GM19467 (cell line): ENCODE measurements at regions not wholly inside any gene's neighbourhood (a gene's known extent, or its start where the extent isn't known, plus 50 kb on each side); places are given as distances from the start of the nearest gene placed in this dataset.

Source experiments
- ATAC-seq: cut with Tn5 transposase; IDR thresholded peaks from one replicate; pipeline ENCODE4 v1.9.1; 2021; ENCODE audit warnings: mild to moderate bottlenecking, moderate library complexity; ENCODE audit not compliant: unreplicated experiment

GRCh38 chr3:16658004-16658924, 53.0 kb upstream of the DAZL start:
- no peak for ATAC-seq

GRCh38 chr3:16658925-16659793, 53.9 kb upstream of the DAZL start:
- no peak for ATAC-seq

- ATAC-seq, result no peak
These were observed 58.9 kb upstream of the DAZL start for GRCh38 chr3:16663854-16664712.

- no peak for ATAC-seq
These were observed 60.1 kb upstream of the DAZL start for GRCh38 chr3:16665282-16665741.

- ATAC-seq, result no peak
These were observed 61.0 kb upstream of the DAZL start for GRCh38 chr3:16666206-16666605.

- no peak for ATAC-seq
These were observed 62.4 kb upstream of the DAZL start for GRCh38 chr3:16667633-16668032.

- no peak for ATAC-seq
These were observed 63.7 kb upstream of the DAZL start for GRCh38 chr3:16668776-16669545.

- ATAC-seq, result no peak
These were observed 65.0 kb upstream of the DAZL start for GRCh38 chr3:16670191-16670590.

GRCh38 chr3:16671690-16672089, 66.5 kb upstream of the DAZL start:
- ATAC-seq, result no peak

- ATAC-seq, result no peak
These were observed 68.3 kb upstream of the DAZL start for GRCh38 chr3:16673530-16673929.

GRCh38 chr3:16675805-16676204, 70.6 kb upstream of the DAZL start:
- no peak for ATAC-seq

GRCh38 chr3:16686679-16687078, 81.5 kb upstream of the DAZL start:
- no peak for ATAC-seq

GRCh38 chr3:16687221-16687620, 82.0 kb upstream of the DAZL start:
- ATAC-seq, result no peak

- ATAC-seq, result no peak
These were observed 87.5 kb upstream of the DAZL start for GRCh38 chr3:16692486-16693344.

- ATAC-seq, result no peak
These were observed 88.6 kb upstream of the DAZL start for GRCh38 chr3:16693820-16694219.

GRCh38 chr3:16695710-16696109, 90.5 kb upstream of the DAZL start:
- ATAC-seq, result no peak

- no peak for ATAC-seq
These were observed 92.4 kb upstream of the DAZL start for GRCh38 chr3:16697443-16698147.

GRCh38 chr3:16700651-16701050, 95.4 kb upstream of the DAZL start:
- ATAC-seq, result no peak
